H1 (cell line): ENCODE measurements at regions not wholly inside any gene's neighbourhood (a gene's known extent, or its start where the extent isn't known, plus 50 kb on each side); places are given as distances from the start of the nearest gene placed in this dataset.

Experiments
- CTCF ChIA-PET: fragments of 300-600 bp; sonication (Branson Sonifier 250); formaldehyde crosslinking; loops from one replicate; lab custom pipeline; 2021; ENCODE audit not compliant: partially characterized antibody; lab: Charles Lee
- POLR2A ChIA-PET: fragments of 300-600 bp; sonication (Branson Sonifier 250); formaldehyde crosslinking; loops from one replicate; lab custom pipeline; 2021; ENCODE audit warnings: inconsistent platforms; ENCODE audit not compliant: partially characterized antibody; lab: Charles Lee
- DNase-seq, 2 experiments: peaks; one replicate each; pipeline versions ENCODE4 v3.0.0 to v3.0.0-alpha.2; 2010 to 2022; ENCODE audit warnings: low spot score in 2 of 2, low read depth in 1 of 2, mixed read lengths in 1 of 2
- FAIRE-seq: peaks from 2 replicates; lab custom pipeline; 2011; peaks lifted over from hg19 to GRCh38; lab: Jason Lieb, UNC
- H2AFZ ChIP-seq: 2 replicates; pipeline ENCODE4 v1.8.1; 2012; ENCODE audit warnings: low read length, inconsistent platforms
- H2AK5ac ChIP-seq: 2 replicates; pipeline ENCODE4 v1.6.1; 2013; ENCODE audit warnings: low read depth, low read length
- H2BK120ac ChIP-seq: replicated peaks from 2 replicates; pipeline ENCODE3; 2013; ENCODE audit warnings: low read depth, low read length, inconsistent platforms
- H2BK12ac ChIP-seq: 2 replicates; pipeline ENCODE4 v1.6.1; 2013; ENCODE audit warnings: low read depth, low read length
- H2BK15ac ChIP-seq: 2 replicates; pipeline ENCODE4 v1.6.1; 2013; ENCODE audit warnings: low read length
- H2BK20ac ChIP-seq: 2 replicates; pipeline ENCODE4 v1.6.1; 2013; ENCODE audit warnings: low read length
- H2BK5ac ChIP-seq: 2 replicates; pipeline ENCODE4 v1.6.1; 2013; ENCODE audit warnings: low read depth, low read length
- H3K14ac ChIP-seq: 2 replicates; pipeline ENCODE4 v1.6.1; 2013; ENCODE audit warnings: inconsistent platforms; ENCODE audit not compliant: insufficient read length
- H3K18ac ChIP-seq: 2 replicates; pipeline ENCODE4 v1.6.1; 2013; ENCODE audit warnings: low read length; ENCODE audit errors: extremely low read depth
- H3K23ac ChIP-seq: 2 replicates; pipeline ENCODE4 v1.6.1; 2013; ENCODE audit warnings: inconsistent platforms; ENCODE audit not compliant: insufficient read length
- H3K23me2 ChIP-seq: 2 replicates; pipeline ENCODE4 v1.6.1; 2013; ENCODE audit warnings: low read depth, low read length
- H3K27ac ChIP-seq: 2 replicates; pipeline ENCODE4 v1.6.1; 2011; ENCODE audit warnings: low read depth, low read length, inconsistent platforms
- H3K27me3 ChIP-seq, 4 experiments: replicated peaks in 1 of 4; 1 replicate in 1 of 4; 2 replicates in 3 of 4; pipeline versions ENCODE4 v1.6.1 to v1.8.1; 2011 to 2013; ENCODE audit warnings: low read length in 3 of 4, mild to moderate bottlenecking in 3 of 4, inconsistent platforms in 2 of 4, mixed read lengths in 2 of 4, moderate library complexity in 1 of 4; ENCODE audit not compliant: control insufficient read depth in 3 of 4, insufficient read depth in 3 of 4; ENCODE audit errors: extremely low read depth in 1 of 4
- H3K36me3 ChIP-seq, 4 experiments: 2 replicates each; pipeline versions ENCODE4 v1.6.1 to v1.8.1; 2011 to 2013; ENCODE audit warnings: mild to moderate bottlenecking in 4 of 4, low read length in 3 of 4, moderate library complexity in 2 of 4, control low read depth in 1 of 4, inconsistent platforms in 1 of 4; ENCODE audit not compliant: insufficient read depth in 4 of 4, control insufficient read depth in 2 of 4
- H3K4ac ChIP-seq: replicated peaks from 2 replicates; pipeline ENCODE3; 2013; ENCODE audit warnings: low read length, low read depth, mixed read lengths, inconsistent platforms; ENCODE audit not compliant: insufficient read length
- H3K4me1 ChIP-seq, 4 experiments: replicated peaks in 1 of 4; 1 replicate in 1 of 4; 2 replicates in 3 of 4; pipeline versions ENCODE4 v1.6.1 to v1.8.1; 2011 to 2013; ENCODE audit warnings: low read length in 3 of 4, inconsistent platforms in 2 of 4, mixed read lengths in 1 of 4; ENCODE audit not compliant: insufficient read depth in 4 of 4, control insufficient read depth in 3 of 4
- H3K4me2 ChIP-seq, 2 experiments: 2 replicates each; pipeline versions ENCODE4 v1.6.1 to v1.8.1; 2011 to 2013; ENCODE audit warnings: low read depth in 2 of 2, low read length in 2 of 2, control low read depth in 1 of 2, inconsistent platforms in 1 of 2, mild to moderate bottlenecking in 1 of 2; ENCODE audit not compliant: insufficient read depth in 1 of 2
- H3K4me3 ChIP-seq, 4 experiments: fragments of 200-600, 300-600 bp in 1 of 4; sonication (generic), shearing (Covaris generic), sonication (Bioruptor Twin) in 1 of 4; 2 replicates each; pipeline versions ENCODE4 v1.5.1 to v1.8.1; 2011 to 2016; ENCODE audit warnings: low read length in 4 of 4, low read depth in 3 of 4, control low read depth in 2 of 4, inconsistent platforms in 2 of 4, mild to moderate bottlenecking in 2 of 4, mixed read lengths in 1 of 4, moderate library complexity in 1 of 4; ENCODE audit not compliant: insufficient read depth in 2 of 4; ENCODE audit errors: extremely low read depth in 1 of 4
- H3K56ac ChIP-seq: replicated peaks from 2 replicates; pipeline ENCODE3; 2013; ENCODE audit warnings: low read depth, mild to moderate bottlenecking, mixed read lengths, low read length, inconsistent platforms; ENCODE audit not compliant: insufficient read length
- H3K79me1 ChIP-seq: 2 replicates; pipeline ENCODE4 v1.6.1; 2013; ENCODE audit warnings: low read depth, low read length, control low read depth
- H3K79me2 ChIP-seq, 2 experiments: 2 replicates each; pipeline versions ENCODE4 v1.6.1 to v1.8.1; 2012 to 2013; ENCODE audit warnings: low read length in 2 of 2, mild to moderate bottlenecking in 2 of 2, inconsistent platforms in 1 of 2; ENCODE audit not compliant: insufficient read depth in 2 of 2, control insufficient read depth in 1 of 2
- H3K9ac ChIP-seq, 4 experiments: replicated peaks in 1 of 4; 1 replicate in 1 of 4; 2 replicates in 3 of 4; pipeline versions ENCODE4 v1.6.1 to v1.8.1; 2011 to 2013; ENCODE audit warnings: low read depth in 3 of 4, low read length in 3 of 4, control low read depth in 2 of 4, mild to moderate bottlenecking in 2 of 4, moderate library complexity in 2 of 4, inconsistent platforms in 1 of 4; ENCODE audit errors: extremely low read depth in 1 of 4
- H3K9me3 ChIP-seq, 2 experiments: 2 replicates each; pipeline versions ENCODE4 v1.6.1 to v1.8.1; 2012 to 2013; ENCODE audit warnings: mild to moderate bottlenecking in 2 of 2, moderate library complexity in 2 of 2, control low read depth in 1 of 2, inconsistent platforms in 1 of 2, low read depth in 1 of 2, low read length in 1 of 2, mixed read lengths in 1 of 2; ENCODE audit not compliant: insufficient read depth in 2 of 2
- H4K20me1 ChIP-seq, 2 experiments: replicated peaks in 1 of 2; 2 replicates each; pipeline versions ENCODE3 to v1.8.1; 2011 to 2013; ENCODE audit warnings: inconsistent platforms in 2 of 2, low read length in 2 of 2, mild to moderate bottlenecking in 1 of 2; ENCODE audit not compliant: insufficient read depth in 2 of 2, control insufficient read depth in 1 of 2
- H4K5ac ChIP-seq: 2 replicates; pipeline ENCODE4 v1.6.1; 2013; ENCODE audit warnings: low read length, low read depth, mixed read lengths, inconsistent platforms; ENCODE audit not compliant: insufficient read length
- H4K8ac ChIP-seq: 2 replicates; pipeline ENCODE4 v1.8.0; 2013; ENCODE audit warnings: mild to moderate bottlenecking, moderate library complexity, low read length, inconsistent platforms; ENCODE audit not compliant: insufficient read depth; ENCODE audit errors: extremely low read depth
- H4K91ac ChIP-seq: replicated peaks from 2 replicates; pipeline ENCODE3; 2013; ENCODE audit warnings: low read length, mixed read lengths, inconsistent platforms; ENCODE audit not compliant: insufficient read length
- E2F6 ChIP-seq: IDR thresholded peaks from 2 replicates; pipeline ENCODE4 v1.6.1; 2012; ENCODE audit warnings: inconsistent platforms
- EZH2 ChIP-seq: fragments of 200-600 bp; sonication (generic); IDR thresholded peaks from 2 replicates; pipeline ENCODE4 v1.7.1; 2012; ENCODE audit warnings: low read depth, mild to moderate bottlenecking, moderate library complexity, low read length, inconsistent platforms; ENCODE audit not compliant: severe bottlenecking
- HDAC2 ChIP-seq, 2 experiments: fragments of 300-600 bp in 1 of 2; sonication (generic) in 1 of 2; IDR thresholded peaks; 2 replicates each; pipeline ENCODE4 v1.6.1; 2011 to 2012; ENCODE audit warnings: low read depth in 2 of 2, low read length in 2 of 2, mild to moderate bottlenecking in 2 of 2, moderate library complexity in 2 of 2, borderline replicate concordance in 1 of 2, inconsistent platforms in 1 of 2
- MAFK ChIP-seq: IDR thresholded peaks from 2 replicates; pipeline ENCODE4 v1.6.1; 2012; ENCODE audit warnings: low read depth, mild to moderate bottlenecking, improper control_type of control experiment, low read length
- SAP30 ChIP-seq: fragments of 300-600 bp; sonication (generic); IDR thresholded peaks from 2 replicates; pipeline ENCODE4 v1.7.1; 2012; ENCODE audit warnings: low read length, moderate library complexity, mild to moderate bottlenecking, inconsistent platforms; ENCODE audit not compliant: insufficient read depth, insufficient replicate concordance
- SP4 ChIP-seq: IDR thresholded peaks from 2 replicates; pipeline ENCODE4 v1.6.1; 2012; ENCODE audit warnings: low read length, inconsistent platforms
- SRF ChIP-seq: IDR thresholded peaks from 2 replicates; pipeline ENCODE4 v1.6.1; 2011; ENCODE audit warnings: mild to moderate bottlenecking, low read depth, low read length, moderate library complexity
- WGBS, 2 experiments: shearing (Covaris generic) in 1 of 2; methylation state at CpG; one replicate each; pipeline versions ENCODE4 v1.1.6 to v1.1.7; 2013 to 2015; ENCODE audit warnings: low lambda C conversion rate in 2 of 2, mixed read lengths in 2 of 2, inconsistent platforms in 1 of 2, low coverage in 1 of 2, missing lambda C conversion rate in 1 of 2; ENCODE audit not compliant: insufficient replicate concordance in 2 of 2, insufficient coverage in 1 of 2, insufficient read length in 1 of 2; ENCODE audit errors: extremely low coverage in 1 of 2, missing lambda C conversion rate in 1 of 2; 5-methylcytosine and 5-hydroxymethylcytosine counted together

DNA sequence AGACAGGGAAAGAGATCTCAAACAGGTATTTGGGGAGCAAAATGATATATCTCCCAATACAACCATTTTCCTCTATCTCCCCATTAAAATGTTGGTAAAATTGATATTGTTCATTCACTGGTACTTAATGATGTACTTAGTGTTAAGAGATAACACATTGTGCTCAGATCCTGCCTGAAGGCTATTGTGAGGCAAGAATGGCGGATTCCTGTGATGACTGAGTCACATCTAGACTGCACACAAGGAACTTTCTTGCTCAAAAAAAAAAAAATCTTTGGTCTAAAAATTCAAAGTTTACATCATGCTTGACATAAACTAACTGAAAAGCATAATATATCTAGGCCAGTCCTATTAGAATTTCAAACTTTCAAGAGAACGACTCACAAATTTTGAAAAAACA lies 171.1 kb upstream of the TTC14 start:
- POLR2A ChIA-PET, result no interaction called here
- TF ChIP-seq SP4 (no peak), SRF (no peak), MAFK (no peak), E2F6 (no peak), SAP30 (no peak), EZH2 (no peak), HDAC2 (IDR thresholded peaks at IDR 0.05; ENCODE audit: borderline replicate concordance in 1 of 2, low read depth in 2 of 2, low read length in 2 of 2) (no peak)

More for the DNA sequence above, 171.1 kb upstream of the TTC14 start:
- H3K79me2 ChIP-seq, result no peaks in the 10 kb centered on the region
- H3K23ac ChIP-seq, result no peak overlapping the region
- no peaks in the 10 kb centered on the region for H3K79me1 ChIP-seq
- 89% methylated on average over 2 of the region's 2 CpGs; no CpG with 5 or more reads in 1 of the 2 experiments for WGBS, 2 experiments
- no peak overlapping the region for H4K5ac ChIP-seq
- no peak overlapping the region for H3K56ac ChIP-seq
- H3K18ac ChIP-seq, result no peak overlapping the region
- no peak overlapping the region for H3K4ac ChIP-seq
- H2BK20ac ChIP-seq, result no peak overlapping the region
- H3K14ac ChIP-seq, result no peak overlapping the region
- no peak overlapping the region for H3K4me2 ChIP-seq
- no peak overlapping the region for H3K4me3 ChIP-seq
- no peak overlapping the region for H2BK12ac ChIP-seq
- no peaks in the 10 kb centered on the region for H3K27me3 ChIP-seq
- no peak overlapping the region for H2AFZ ChIP-seq
- no peak overlapping the region for H2AK5ac ChIP-seq
- no peak overlapping the region for H3K9ac ChIP-seq
- no peak overlapping the region for H4K8ac ChIP-seq
- no peaks in the 10 kb centered on the region for H3K4me1 ChIP-seq
- FAIRE-seq (no peak), DNase-seq (no peak)
- no peak overlapping the region for H3K27ac ChIP-seq
- no peaks in the 10 kb centered on the region for H4K20me1 ChIP-seq
- no peaks in the 10 kb centered on the region for H3K9me3 ChIP-seq
- H2BK120ac ChIP-seq, result no peak overlapping the region
- no peaks in the 10 kb centered on the region for H3K36me3 ChIP-seq
- CTCF ChIA-PET, result no interaction called here
- no peak overlapping the region for H4K91ac ChIP-seq
- no peak overlapping the region for H2BK15ac ChIP-seq
- H2BK5ac ChIP-seq, result no peak overlapping the region
- no peaks in the 10 kb centered on the region for H3K23me2 ChIP-seq
